ENCODE measurements at regions not wholly inside any gene's neighbourhood (a gene's known extent, or its start where the extent isn't known, plus 50 kb on each side); places are given as distances from the start of the nearest gene placed in this dataset.
A peak's percentile ranks its signal among the peaks of the same experiment; 100 is the strongest.

GRCh38 chr1:38303843-38304242 is 257.2 kb upstream of the POU3F1 start:
- intact Hi-C loops (cut with DNase I), result no loop called here
- no peak for ATAC-seq
- no peak for DNase-seq (ENCODE audit: missing footprints)

GRCh38 chr1:38301040-38301439 is 254.4 kb upstream of the POU3F1 start:
- no peak for ATAC-seq
- intact Hi-C loops (cut with DNase I), result no loop called here

GRCh38 chr1:38300616-38301015 is 254.0 kb upstream of the POU3F1 start:
- no peak for ATAC-seq

More at GRCh38 chr1:38301040-38301439, 254.4 kb upstream of the POU3F1 start:
- DNase-seq (ENCODE audit: missing footprints), result no peak

GRCh38 chr1:38297842-38298241 is 251.2 kb upstream of the POU3F1 start:
- no peak for ATAC-seq
- no peak for DNase-seq (ENCODE audit: missing footprints)
- intact Hi-C loops (cut with DNase I), result no loop called here

More at GRCh38 chr1:38300616-38301015, 254.0 kb upstream of the POU3F1 start:
- intact Hi-C loops (cut with DNase I), result no loop called here
- no peak for DNase-seq (ENCODE audit: missing footprints)

GRCh38 chr1:38297246-38297645 is 250.7 kb upstream of the POU3F1 start:
- no peak for ATAC-seq
- intact Hi-C loops (cut with DNase I), result no loop called here
- no peak for DNase-seq (ENCODE audit: missing footprints)

- ATAC-seq, result no peak
- intact Hi-C loops (cut with DNase I), result no loop called here
These were observed 249.5 kb upstream of the POU3F1 start for GRCh38 chr1:38296047-38296446.

GRCh38 chr1:38293567-38293966 is 247.0 kb upstream of the POU3F1 start:
- ATAC-seq, result no peak
- intact Hi-C loops (cut with DNase I), result no loop called here

More at GRCh38 chr1:38296047-38296446, 249.5 kb upstream of the POU3F1 start:
- DNase-seq (ENCODE audit: missing footprints), result no peak

GRCh38 chr1:38292969-38293368 is 246.4 kb upstream of the POU3F1 start:
- ATAC-seq (no peak), DNase-seq (ENCODE audit: missing footprints) (no peak)
- intact Hi-C loops (cut with DNase I), result no loop called here

More at GRCh38 chr1:38293567-38293966, 247.0 kb upstream of the POU3F1 start:
- no peak for DNase-seq (ENCODE audit: missing footprints)

GRCh38 chr1:38291906-38292521 is 245.4 kb upstream of the POU3F1 start:
- DNase-seq (ENCODE audit: missing footprints) (peak; percentile 66), ATAC-seq (peak; percentile 26)
- intact Hi-C loops (cut with DNase I), result no loop called here

GRCh38 chr1:38291336-38291735 is 244.7 kb upstream of the POU3F1 start:
- intact Hi-C loops (cut with DNase I), result no loop called here
- no peak for DNase-seq (ENCODE audit: missing footprints)
- no peak for ATAC-seq

- intact Hi-C loops (cut with DNase I), result no loop called here
- no peak for ATAC-seq
- no peak for DNase-seq (ENCODE audit: missing footprints)
These were observed 242.4 kb upstream of the POU3F1 start for GRCh38 chr1:38289034-38289433.

- no peak for DNase-seq (ENCODE audit: missing footprints)
- ATAC-seq, result no peak
- intact Hi-C loops (cut with DNase I), result no loop called here
These were observed 241.0 kb upstream of the POU3F1 start for GRCh38 chr1:38287547-38287946.

- DNase-seq (ENCODE audit: missing footprints) (no peak), ATAC-seq (no peak)
- intact Hi-C loops (cut with DNase I), result no loop called here
These were observed 240.4 kb upstream of the POU3F1 start for GRCh38 chr1:38287036-38287435.

GRCh38 chr1:38285807-38286530 is 239.4 kb upstream of the POU3F1 start:
- ATAC-seq, result no peak
- no peak for DNase-seq (ENCODE audit: missing footprints)
- intact Hi-C loops (cut with DNase I), result no loop called here

- ATAC-seq (no peak), DNase-seq (ENCODE audit: missing footprints) (no peak)
- intact Hi-C loops (cut with DNase I), result no loop called here
These were observed 238.4 kb upstream of the POU3F1 start for GRCh38 chr1:38284953-38285352.

- ATAC-seq, result no peak
- DNase-seq (ENCODE audit: missing footprints), result no peak
- intact Hi-C loops (cut with DNase I), result no loop called here
These were observed 237.3 kb upstream of the POU3F1 start for GRCh38 chr1:38283696-38284470.

GRCh38 chr1:38279148-38279547 is 232.6 kb upstream of the POU3F1 start:
- ATAC-seq (no peak), DNase-seq (ENCODE audit: missing footprints) (no peak)
- intact Hi-C loops (cut with DNase I), result no loop called here

GRCh38 chr1:38277646-38278045 is 231.1 kb upstream of the POU3F1 start:
- no peak for ATAC-seq
- DNase-seq (ENCODE audit: missing footprints), result no peak
- intact Hi-C loops (cut with DNase I), result no loop called here

- no peak for ATAC-seq
- no peak for DNase-seq (ENCODE audit: missing footprints)
- intact Hi-C loops (cut with DNase I), result no loop called here
These were observed 229.4 kb upstream of the POU3F1 start for GRCh38 chr1:38275960-38276359.

- intact Hi-C loops (cut with DNase I), result no loop called here
- no peak for DNase-seq (ENCODE audit: missing footprints)
- ATAC-seq, result no peak
These were observed 228.4 kb upstream of the POU3F1 start for GRCh38 chr1:38274974-38275373.
